GM12874 (cell line): ENCODE measurements at regions not wholly inside any gene's neighbourhood (a gene's known extent, or its start where the extent isn't known, plus 50 kb on each side); places are given as distances from the start of the nearest gene placed in this dataset.

ENCODE experiments used
- TF ChIP-seq, protein P1 (sequence below): IDR thresholded peaks from 2 replicates; pipeline ENCODE4 v1.5.1; 2011; ENCODE audit warnings: low read depth, mild to moderate bottlenecking, control low read depth, low read length, moderate library complexity; ENCODE audit not compliant: insufficient read depth

DNA sequence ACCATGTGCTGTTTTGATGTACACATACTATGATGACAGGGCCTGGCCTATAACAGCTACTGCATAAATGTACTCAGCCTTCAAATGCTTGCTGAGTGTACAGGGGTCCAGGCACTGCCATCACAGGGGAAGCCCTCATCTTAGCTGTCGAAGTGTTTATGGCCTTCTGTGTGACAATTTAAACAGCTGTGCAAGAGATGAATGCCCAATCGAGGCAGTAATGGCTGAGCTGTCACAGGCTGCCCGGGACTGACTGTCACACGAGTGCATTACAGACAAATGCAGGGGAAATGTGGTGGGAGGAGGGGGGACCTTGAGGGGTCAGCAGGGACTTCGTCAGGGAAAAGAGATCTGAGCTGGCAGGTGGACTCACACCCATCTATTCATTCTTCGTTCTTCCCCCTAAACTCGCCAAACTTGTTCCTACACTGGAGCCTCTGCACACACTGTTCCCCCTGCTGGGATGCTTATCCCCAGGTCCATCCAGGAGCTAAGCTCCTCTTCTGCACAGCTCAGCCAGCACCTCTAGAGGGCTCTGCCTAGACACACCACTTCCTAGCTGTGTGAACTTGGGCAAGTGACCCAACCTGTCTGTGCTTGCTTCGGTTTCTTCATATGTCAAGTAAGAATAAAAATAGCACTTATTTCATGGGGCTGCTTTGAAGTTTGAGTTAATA is 156.2 kb upstream of the IQSEC1 start:
- TF ChIP-seq, protein P1, sequence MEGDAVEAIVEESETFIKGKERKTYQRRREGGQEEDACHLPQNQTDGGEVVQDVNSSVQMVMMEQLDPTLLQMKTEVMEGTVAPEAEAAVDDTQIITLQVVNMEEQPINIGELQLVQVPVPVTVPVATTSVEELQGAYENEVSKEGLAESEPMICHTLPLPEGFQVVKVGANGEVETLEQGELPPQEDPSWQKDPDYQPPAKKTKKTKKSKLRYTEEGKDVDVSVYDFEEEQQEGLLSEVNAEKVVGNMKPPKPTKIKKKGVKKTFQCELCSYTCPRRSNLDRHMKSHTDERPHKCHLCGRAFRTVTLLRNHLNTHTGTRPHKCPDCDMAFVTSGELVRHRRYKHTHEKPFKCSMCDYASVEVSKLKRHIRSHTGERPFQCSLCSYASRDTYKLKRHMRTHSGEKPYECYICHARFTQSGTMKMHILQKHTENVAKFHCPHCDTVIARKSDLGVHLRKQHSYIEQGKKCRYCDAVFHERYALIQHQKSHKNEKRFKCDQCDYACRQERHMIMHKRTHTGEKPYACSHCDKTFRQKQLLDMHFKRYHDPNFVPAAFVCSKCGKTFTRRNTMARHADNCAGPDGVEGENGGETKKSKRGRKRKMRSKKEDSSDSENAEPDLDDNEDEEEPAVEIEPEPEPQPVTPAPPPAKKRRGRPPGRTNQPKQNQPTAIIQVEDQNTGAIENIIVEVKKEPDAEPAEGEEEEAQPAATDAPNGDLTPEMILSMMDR: peak; percentile 62

- TF ChIP-seq, protein P1: no peak
Measured at GRCh38 chr3:13228584-13228983, 155.4 kb upstream of the IQSEC1 start.

DNA sequence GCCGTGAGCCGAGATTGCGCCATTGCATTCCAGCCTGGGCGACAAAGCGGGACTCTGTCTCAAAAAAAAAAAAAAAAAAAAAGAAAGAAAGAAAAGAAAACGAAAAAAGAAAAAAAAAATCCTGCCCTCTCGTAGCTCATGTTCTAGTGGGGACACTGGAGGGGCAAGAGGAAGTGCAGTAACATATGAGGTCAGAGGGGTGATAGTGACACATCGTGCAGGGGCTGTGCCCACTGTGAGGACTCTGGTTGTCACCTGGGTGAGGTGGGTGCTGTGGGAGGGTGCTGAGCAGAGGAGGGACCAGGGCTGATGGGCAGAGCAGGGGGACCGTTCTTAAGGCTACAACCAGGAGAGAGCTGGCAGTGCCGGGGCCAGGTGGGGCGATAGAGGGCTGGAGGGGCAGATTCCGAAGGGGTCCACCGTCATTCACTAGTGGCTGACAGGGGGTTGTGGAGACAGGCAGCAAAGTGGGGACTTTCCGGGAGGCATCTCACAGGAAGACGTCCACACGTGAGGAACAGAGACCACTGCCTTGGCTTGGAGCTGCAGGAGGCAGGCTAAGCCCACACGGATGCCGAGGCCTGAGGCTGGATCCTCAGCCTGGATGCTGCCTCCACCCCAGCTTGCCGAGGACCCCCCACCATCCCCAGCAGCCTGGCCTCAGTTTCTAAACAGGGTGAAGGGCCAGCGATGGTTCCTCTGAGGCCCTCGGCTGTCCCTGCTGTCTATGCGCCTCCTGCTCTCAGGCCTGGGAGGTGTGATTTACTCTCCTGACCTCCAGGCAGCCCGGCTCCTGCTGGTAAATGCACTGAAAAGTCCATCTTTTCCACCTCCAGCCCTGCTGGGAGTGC is 154.3 kb upstream of the IQSEC1 start:
- TF ChIP-seq, protein P1: no peak

DNA sequence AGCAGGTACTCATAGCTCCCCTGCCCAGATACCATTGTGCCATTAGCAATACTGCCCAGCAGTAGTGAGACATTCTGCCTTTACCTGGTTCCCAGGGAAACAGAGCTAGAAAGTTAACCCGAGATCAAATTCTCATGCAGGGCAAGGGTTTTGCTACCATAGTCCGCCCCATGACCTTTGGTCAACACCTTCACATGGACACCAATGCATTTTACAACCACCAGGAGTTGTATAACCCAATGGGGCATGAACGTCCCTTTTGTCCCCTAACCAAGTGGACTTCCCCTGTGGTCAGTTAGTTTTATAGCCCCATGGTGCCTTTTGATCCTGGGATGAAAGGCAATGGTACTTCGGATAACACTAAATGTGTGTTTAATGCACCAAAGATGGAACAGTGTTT is 151.7 kb upstream of the IQSEC1 start:
- TF ChIP-seq, protein P1: no peak

GRCh38 chr3:13223574-13224237 is 150.5 kb upstream of the IQSEC1 start:
- TF ChIP-seq, protein P1: no peak

DNA sequence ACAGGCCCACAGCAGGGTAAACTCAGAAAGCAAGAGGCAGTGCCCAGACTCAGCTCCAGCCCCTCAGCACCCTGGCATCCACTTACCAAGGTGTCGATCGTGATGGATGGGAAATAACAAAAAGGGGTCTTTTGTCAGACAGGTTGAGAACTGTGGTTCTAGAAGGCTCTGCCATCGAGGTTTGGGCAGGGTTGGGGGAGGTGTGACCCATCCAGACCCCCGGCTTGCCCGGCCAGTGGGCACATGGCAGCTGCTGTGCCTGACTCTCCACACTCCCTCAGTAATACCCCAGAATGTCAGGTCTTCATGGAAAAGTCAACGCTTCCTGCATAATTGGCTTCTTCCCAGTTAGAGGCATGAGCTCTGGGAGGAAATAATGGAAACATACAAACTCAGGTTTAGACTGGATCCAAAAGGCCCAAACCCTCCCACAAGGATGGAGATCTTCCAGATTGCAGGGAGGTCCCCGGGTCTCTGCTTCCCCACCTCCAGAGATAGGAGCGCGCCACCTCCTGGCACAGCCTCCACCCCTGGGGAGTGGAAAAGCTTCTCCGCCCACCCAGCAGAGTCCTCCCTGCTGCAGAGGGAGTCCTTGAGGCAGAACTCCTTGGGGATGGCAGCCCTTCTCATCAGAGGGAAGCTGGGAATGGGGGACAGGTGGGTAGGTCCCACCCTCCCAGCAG is 149.8 kb upstream of the IQSEC1 start:
- TF ChIP-seq, protein P1: no peak

DNA sequence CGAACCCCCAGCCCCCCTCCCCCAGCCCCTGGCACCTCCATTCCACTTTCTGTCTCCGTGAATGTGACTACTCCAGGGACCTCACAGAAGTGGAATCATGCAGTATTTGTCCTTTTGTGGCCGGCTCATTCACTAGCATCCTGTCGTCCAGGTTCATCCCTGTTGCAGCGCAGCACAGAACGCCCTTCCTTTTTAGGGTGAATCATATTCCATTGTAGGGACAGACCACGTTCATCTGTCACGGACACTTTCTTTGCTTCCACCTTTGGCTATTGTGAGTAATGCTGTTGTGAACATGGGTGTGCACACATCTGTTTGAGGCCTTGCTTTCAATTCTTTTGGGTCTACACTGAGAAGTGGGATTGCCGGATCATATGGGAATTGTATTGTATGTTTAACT is 148.9 kb upstream of the IQSEC1 start:
- TF ChIP-seq, protein P1: no peak
